IMR-90 (cell line): ENCODE measurements at regions not wholly inside any gene's neighbourhood (a gene's known extent, or its start where the extent isn't known, plus 50 kb on each side); places are given as distances from the start of the nearest gene placed in this dataset.
A peak's percentile ranks its signal among the peaks of the same experiment; 100 is the strongest.

ENCODE experiments used
- ATAC-seq: fragments of 200-7000 bp; cut with Tn5 transposase; 2 replicates; pipeline ENCODE4 v1.9.1; 2020; ENCODE audit warnings: low read depth, mild to moderate bottlenecking, moderate library complexity
- BruUV-seq: library from RNA; stranded (reverse); fragments of 400-500 nt; replicated peaks from 2 replicates; lab custom pipeline; 2021; lab: Mats Ljungman, UMichigan
- CTCF ChIA-PET: fragments of 300-600 bp; formaldehyde crosslinking; extraction: SDS; loops from one replicate; lab custom pipeline; 2021; ENCODE audit warnings: antibody characterized with exemption; lab: Yijun Ruan, JAX
- POLR2A ChIA-PET: fragments of 300-600 bp; sonication (Branson Sonifier 250); formaldehyde crosslinking; loops from one replicate; lab custom pipeline; 2022; ENCODE audit warnings: antibody characterized with exemption; ENCODE audit not compliant: unreplicated experiment; lab: Charles Lee
- DNase-seq: peaks from one replicate; pipeline ENCODE4 v3.0.0; 2013
- H2AFZ ChIP-seq: replicated peaks from 2 replicates; pipeline ENCODE3; 2013; ENCODE audit warnings: low read length, mild to moderate bottlenecking; ENCODE audit not compliant: poor library complexity
- H2AK5ac ChIP-seq: 2 replicates; pipeline ENCODE4 v1.6.1; 2013; ENCODE audit warnings: low read depth, low read length, inconsistent platforms
- H2AK9ac ChIP-seq: replicated peaks from 2 replicates; pipeline ENCODE3; 2013; ENCODE audit warnings: mild to moderate bottlenecking, low read depth, low read length, moderate library complexity; ENCODE audit not compliant: poor library complexity
- H2BK120ac ChIP-seq: 2 replicates; pipeline ENCODE4 v1.6.1; 2013; ENCODE audit warnings: low read depth, low read length, inconsistent platforms
- H2BK15ac ChIP-seq: 3 replicates; pipeline ENCODE4 v1.6.1; 2013; ENCODE audit warnings: low read depth, low read length, inconsistent platforms
- H2BK20ac ChIP-seq: 2 replicates; pipeline ENCODE4 v1.6.1; 2013; ENCODE audit warnings: low read depth, mild to moderate bottlenecking, inconsistent platforms, low read length, moderate library complexity
- H2BK5ac ChIP-seq: 2 replicates; pipeline ENCODE4 v1.6.1; 2013; ENCODE audit warnings: mild to moderate bottlenecking, low read depth, low read length, inconsistent platforms; ENCODE audit not compliant: poor library complexity, severe bottlenecking
- H3K14ac ChIP-seq: replicated peaks from 2 replicates; pipeline ENCODE4 v1.6.1; 2013; ENCODE audit warnings: low read depth, low read length, inconsistent platforms
- H3K18ac ChIP-seq: 2 replicates; pipeline ENCODE4 v1.6.1; 2013; ENCODE audit warnings: low read depth, low read length, control low read depth
- H3K23ac ChIP-seq: 2 replicates; pipeline ENCODE4 v1.6.1; 2013; ENCODE audit warnings: low read depth, low read length, inconsistent platforms
- H3K27ac ChIP-seq: 2 replicates; pipeline ENCODE4 v1.5.1; 2013; ENCODE audit warnings: mild to moderate bottlenecking, control low read depth, low read length; ENCODE audit not compliant: insufficient read depth
- H3K27me3 ChIP-seq: 2 replicates; pipeline ENCODE4 v1.6.1; 2013; ENCODE audit warnings: low read length; ENCODE audit not compliant: control insufficient read depth, insufficient read depth
- H3K36me3 ChIP-seq: 2 replicates; pipeline ENCODE4 v1.6.1; 2013; ENCODE audit warnings: low read length, mixed read lengths; ENCODE audit not compliant: control insufficient read depth, insufficient read depth
- H3K4ac ChIP-seq: 2 replicates; pipeline ENCODE4 v1.6.1; 2013; ENCODE audit warnings: low read depth, low read length, inconsistent platforms
- H3K4me1 ChIP-seq: 2 replicates; pipeline ENCODE4 v1.6.1; 2013; ENCODE audit warnings: low read length, mixed read lengths; ENCODE audit not compliant: control insufficient read depth, insufficient read depth
- H3K4me2 ChIP-seq: 2 replicates; pipeline ENCODE4 v1.6.1; 2013; ENCODE audit warnings: low read depth, mild to moderate bottlenecking, control low read depth, low read length, moderate library complexity
- H3K4me3 ChIP-seq: 2 replicates; pipeline ENCODE4 v1.5.1; 2013; ENCODE audit warnings: low read depth, mild to moderate bottlenecking, control low read depth, low read length, moderate library complexity; ENCODE audit not compliant: insufficient read depth
- H3K56ac ChIP-seq: 2 replicates; pipeline ENCODE4 v1.6.1; 2013; ENCODE audit warnings: low read length, inconsistent platforms; ENCODE audit not compliant: insufficient read depth; ENCODE audit errors: extremely low read depth
- H3K79me1 ChIP-seq, 2 experiments: 2 replicates each; pipeline ENCODE4 v1.6.1; 2013; ENCODE audit warnings: low read length in 2 of 2, inconsistent platforms in 1 of 2, low read depth in 1 of 2
- H3K9ac ChIP-seq: 2 replicates; pipeline ENCODE4 v1.6.1; 2013; ENCODE audit warnings: low read depth, low read length, control low read depth
- H3K9me1 ChIP-seq: 2 replicates; pipeline ENCODE4 v1.6.1; 2013; ENCODE audit warnings: low read length, inconsistent platforms; ENCODE audit not compliant: insufficient read depth
- H3K9me3 ChIP-seq: 2 replicates; pipeline ENCODE4 v1.6.1; 2013; ENCODE audit warnings: low read length; ENCODE audit not compliant: control insufficient read depth, insufficient read depth
- H4K20me1 ChIP-seq: 2 replicates; pipeline ENCODE4 v1.6.1; 2013; ENCODE audit warnings: low read length, inconsistent platforms; ENCODE audit not compliant: insufficient read depth
- H4K5ac ChIP-seq: 2 replicates; pipeline ENCODE4 v1.6.1; 2013; ENCODE audit warnings: mild to moderate bottlenecking, low read depth, low read length, control low read depth
- H4K8ac ChIP-seq, 2 experiments: 2 replicates each; pipeline ENCODE4 v1.6.1; 2013; ENCODE audit warnings: low read depth in 2 of 2, low read length in 2 of 2, control low read depth in 1 of 2, inconsistent platforms in 1 of 2
- H4K91ac ChIP-seq: 2 replicates; pipeline ENCODE4 v1.6.1; 2013; ENCODE audit warnings: low read depth, low read length, inconsistent platforms; ENCODE audit not compliant: insufficient read depth
- BHLHE40 ChIP-seq: fragments of 150-350 bp; IDR thresholded peaks from 2 replicates; pipeline ENCODE4 v1.6.1; 2016; ENCODE audit warnings: mild to moderate bottlenecking, low read depth, low read length
- CEBPB ChIP-seq: IDR thresholded peaks from 2 replicates; pipeline ENCODE4 v1.6.1; 2012; ENCODE audit warnings: low read depth, low read length, improper control_type of control experiment
- CHD1 ChIP-seq: IDR thresholded peaks from 2 replicates; pipeline ENCODE4 v1.6.1; 2012; ENCODE audit warnings: low read depth, low read length, improper control_type of control experiment
- CTCF ChIP-seq: conservative IDR thresholded peaks from 2 replicates; pipeline ENCODE4 v1.5.1; 2012; ENCODE audit warnings: mild to moderate bottlenecking, low read depth, low read length, improper control_type of control experiment
- ELK1 ChIP-seq: fragments of 150-350 bp; IDR thresholded peaks from 2 replicates; pipeline ENCODE4 v1.6.1; 2016; ENCODE audit warnings: low read depth, mild to moderate bottlenecking, low read length, moderate library complexity, borderline replicate concordance
- FOS ChIP-seq: fragments of 150-350 bp; IDR thresholded peaks from 2 replicates; pipeline ENCODE4 v1.6.1; 2016; ENCODE audit warnings: low read depth, low read length
- MAFK ChIP-seq: IDR thresholded peaks from 2 replicates; pipeline ENCODE4 v1.6.1; 2012; ENCODE audit warnings: low read depth, low read length, improper control_type of control experiment
- MAZ ChIP-seq: IDR thresholded peaks from 2 replicates; pipeline ENCODE4 v1.6.1; 2012; ENCODE audit warnings: low read depth, mild to moderate bottlenecking, low read length, improper control_type of control experiment, moderate library complexity, borderline replicate concordance
- MXI1 ChIP-seq: IDR thresholded peaks from 2 replicates; pipeline ENCODE4 v1.6.1; 2012; ENCODE audit warnings: low read depth, mild to moderate bottlenecking, low read length, moderate library complexity, borderline replicate concordance
- NFE2L2 ChIP-seq: fragments of 150-350 bp; IDR thresholded peaks from 2 replicates; pipeline ENCODE4 v1.6.1; 2016; ENCODE audit warnings: low read depth, mild to moderate bottlenecking, low read length
- RAD21 ChIP-seq: IDR thresholded peaks from 2 replicates; pipeline ENCODE4 v1.6.1; 2012; ENCODE audit warnings: low read length, improper control_type of control experiment
- RCOR1 ChIP-seq: IDR thresholded peaks from 2 replicates; pipeline ENCODE4 v1.6.1; 2012; ENCODE audit warnings: mild to moderate bottlenecking, low read length, improper control_type of control experiment; ENCODE audit not compliant: insufficient replicate concordance
- RFX5 ChIP-seq: IDR thresholded peaks from 2 replicates; pipeline ENCODE4 v1.8.0; 2012; ENCODE audit warnings: low read depth, mild to moderate bottlenecking, low read length, moderate library complexity
- SMC3 ChIP-seq: fragments of 150-350 bp; IDR thresholded peaks from 2 replicates; pipeline ENCODE4 v1.6.1; 2016; ENCODE audit warnings: low read depth, mild to moderate bottlenecking, antibody characterized with exemption, low read length, moderate library complexity
- USF2 ChIP-seq: fragments of 150-350 bp; IDR thresholded peaks from 2 replicates; pipeline ENCODE4 v1.6.1; 2017; ENCODE audit warnings: mild to moderate bottlenecking, antibody characterized with exemption, low read length, low read depth
- WGBS, 2 experiments: methylation state at CpG; one replicate each; pipeline versions ENCODE4 v1.1.5 to v1.1.7; 2013; ENCODE audit warnings: missing lambda C conversion rate in 2 of 2; ENCODE audit not compliant: insufficient read length in 1 of 2; ENCODE audit errors: extremely low coverage in 2 of 2; 5-methylcytosine and 5-hydroxymethylcytosine counted together
- dilution Hi-C: fragments of 300-500 bp; cut with HindIII; formaldehyde crosslinking; loops from one replicate; pipeline ENCODE4 v1.14.3; 2018; ENCODE audit warnings: low sequenced_read_pairs; ENCODE audit not compliant: unreplicated experiment
- in situ Hi-C: fragments of 300-500 bp; cut with MboI; formaldehyde crosslinking; loops from 3 replicates; pipeline ENCODE4 v1.14.3; 2019; ENCODE audit warnings: low sequenced_read_pairs, inconsistent platforms, mixed read lengths
- intact Hi-C: fragments of 100-400 bp; cut with micrococcal nuclease; formaldehyde crosslinking; loops from 2 replicates; pipeline ENCODE4 v1.10.0; 2022

GRCh38 chr4:28490669-28491068 lies 1630.0 kb downstream of the STIM2 start:
- no peaks in the 10 kb centered on the region for H3K4me1 ChIP-seq
- H3K4me3 ChIP-seq, result no peak overlapping the region
- no peak overlapping the region for H4K8ac ChIP-seq
- H4K91ac ChIP-seq, result no peak overlapping the region
- POLR2A ChIA-PET, result no interaction called here
- DNase-seq, result peak; percentile 52
- no peaks in the 10 kb centered on the region for H3K79me1 ChIP-seq
- no peaks in the 10 kb centered on the region for H3K27me3 ChIP-seq
- H3K9me3 ChIP-seq, result no peaks in the 10 kb centered on the region
- CTCF ChIA-PET, result no interaction called here
- no peaks in the 10 kb centered on the region for H3K36me3 ChIP-seq
- H3K27ac ChIP-seq, result no peak overlapping the region
- no peak overlapping the region for H3K9ac ChIP-seq
- TF ChIP-seq NFE2L2 (no peak), MAZ (no peak), RAD21 (no peak), SMC3 (no peak), MAFK (no peak), RCOR1 (no peak), CHD1 (no peak), ELK1 (no peak), CEBPB (no peak), RFX5 (no peak), CTCF (no peak), MXI1 (no peak), BHLHE40 (no peak), FOS (no peak), USF2 (no peak)
- no TSS peak for BruUV-seq
- no peak overlapping the region for H2AK5ac ChIP-seq
- H2BK15ac ChIP-seq, result no peak overlapping the region
- no peaks in the 10 kb centered on the region for H4K20me1 ChIP-seq
- ATAC-seq, result no peak
- H3K14ac ChIP-seq, result no peak overlapping the region
- H3K4ac ChIP-seq, result no peak overlapping the region
- no CpG with 5 or more reads among the region's 3 CpGs for WGBS, 2 experiments
- intact Hi-C loops, result no loop called here
- peak overlapping the region; percentile 26 for H2AFZ ChIP-seq
- no peak overlapping the region for H3K18ac ChIP-seq
- no peak overlapping the region for H2BK120ac ChIP-seq
- H2BK5ac ChIP-seq, result no peak overlapping the region
- no peaks in the 10 kb centered on the region for H3K9me1 ChIP-seq
- in situ Hi-C loops, result no loop called here
- dilution Hi-C loops, result no loop called here
- H2BK20ac ChIP-seq, result no peak overlapping the region
- H3K56ac ChIP-seq, result no peak overlapping the region
- no peak overlapping the region for H3K23ac ChIP-seq
- no peak overlapping the region for H2AK9ac ChIP-seq
- no peak overlapping the region for H4K5ac ChIP-seq
- H3K4me2 ChIP-seq, result no peak overlapping the region
